Prostate gland (tissue), 2 donors: ENCODE measurements at regions not wholly inside any gene's neighbourhood (a gene's known extent, or its start where the extent isn't known, plus 50 kb on each side); places are given as distances from the start of the nearest gene placed in this dataset.

Source experiments
- POLR2A ChIP-seq: fragments of 450-650 bp; IDR thresholded peaks from one replicate; pipeline ENCODE4 v1.6.1; 2016; ENCODE audit warnings: antibody characterized with exemption, mild to moderate bottlenecking
- TF ChIP-seq, protein P1 (sequence below), 4 experiments: fragments of 200-600 bp in 2 of 4; fragments of 450-650 bp in 2 of 4; sonication (generic) in 2 of 4; IDR thresholded peaks; 1 replicate in 3 of 4; 2 replicates in 1 of 4; pipeline ENCODE4 v1.5.1; 2016 to 2019; ENCODE audit warnings: antibody characterized with exemption in 4 of 4, mild to moderate bottlenecking in 2 of 4, moderate library complexity in 2 of 4

DNA sequence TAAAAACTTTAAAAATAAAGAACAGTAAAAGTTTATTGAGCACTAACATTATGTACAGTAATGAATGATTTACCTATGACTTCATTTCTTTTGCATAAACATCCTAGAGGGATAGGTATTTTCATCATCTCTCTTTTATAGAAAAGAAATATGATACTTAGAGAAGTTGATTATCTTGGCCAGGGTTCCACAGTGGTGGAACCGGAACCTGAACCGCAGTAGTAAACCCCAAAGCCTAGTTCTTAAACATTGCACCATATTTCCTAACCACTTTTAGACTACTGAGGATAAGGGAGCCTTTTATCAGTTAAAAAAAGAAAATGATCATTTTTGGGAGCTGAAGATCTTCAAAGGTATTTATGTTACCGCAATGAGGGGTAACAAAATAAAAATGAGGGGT lies 205.7 kb upstream of the SGCD start:
- TF ChIP-seq, protein P1, sequence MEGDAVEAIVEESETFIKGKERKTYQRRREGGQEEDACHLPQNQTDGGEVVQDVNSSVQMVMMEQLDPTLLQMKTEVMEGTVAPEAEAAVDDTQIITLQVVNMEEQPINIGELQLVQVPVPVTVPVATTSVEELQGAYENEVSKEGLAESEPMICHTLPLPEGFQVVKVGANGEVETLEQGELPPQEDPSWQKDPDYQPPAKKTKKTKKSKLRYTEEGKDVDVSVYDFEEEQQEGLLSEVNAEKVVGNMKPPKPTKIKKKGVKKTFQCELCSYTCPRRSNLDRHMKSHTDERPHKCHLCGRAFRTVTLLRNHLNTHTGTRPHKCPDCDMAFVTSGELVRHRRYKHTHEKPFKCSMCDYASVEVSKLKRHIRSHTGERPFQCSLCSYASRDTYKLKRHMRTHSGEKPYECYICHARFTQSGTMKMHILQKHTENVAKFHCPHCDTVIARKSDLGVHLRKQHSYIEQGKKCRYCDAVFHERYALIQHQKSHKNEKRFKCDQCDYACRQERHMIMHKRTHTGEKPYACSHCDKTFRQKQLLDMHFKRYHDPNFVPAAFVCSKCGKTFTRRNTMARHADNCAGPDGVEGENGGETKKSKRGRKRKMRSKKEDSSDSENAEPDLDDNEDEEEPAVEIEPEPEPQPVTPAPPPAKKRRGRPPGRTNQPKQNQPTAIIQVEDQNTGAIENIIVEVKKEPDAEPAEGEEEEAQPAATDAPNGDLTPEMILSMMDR (IDR thresholded peaks at IDR 0.05), result no peak
- no peak for TF ChIP-seq POLR2A
